GM10266 (cell line): ENCODE measurements at regions not wholly inside any gene's neighbourhood (a gene's known extent, or its start where the extent isn't known, plus 50 kb on each side); places are given as distances from the start of the nearest gene placed in this dataset.

Experiments used
- DNase-seq: peaks from one replicate; pipeline ENCODE4 v3.0.0; 2012; ENCODE audit errors: extremely low spot score
- TF ChIP-seq, protein P1 (sequence below): IDR thresholded peaks from 2 replicates; pipeline ENCODE4 v1.5.1; 2012; ENCODE audit warnings: mild to moderate bottlenecking, low read depth; ENCODE audit not compliant: control insufficient read depth, insufficient read depth; ENCODE audit errors: missing control alignments

DNA sequence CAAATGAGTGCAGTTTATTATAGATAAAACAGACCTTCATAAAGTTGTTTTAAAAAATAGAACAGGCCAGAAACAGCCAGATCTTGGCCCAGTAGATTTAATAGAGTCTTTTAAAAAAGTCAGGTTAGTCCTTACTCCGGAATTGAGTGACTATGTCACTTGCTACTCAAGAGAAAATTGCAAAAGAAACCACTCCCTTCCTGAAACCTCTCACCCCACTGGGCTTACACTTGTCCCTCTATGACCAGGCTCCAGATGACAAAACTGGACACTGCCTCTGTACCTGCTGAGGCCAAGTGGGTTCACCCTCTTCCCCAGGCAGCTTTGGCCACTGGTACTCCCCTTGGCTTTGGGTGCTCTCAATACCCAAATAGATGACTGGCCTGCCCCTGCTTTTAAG, 357.2 kb upstream of the TRPC7 start:
- DNase-seq, result no peak
- TF ChIP-seq, protein P1, sequence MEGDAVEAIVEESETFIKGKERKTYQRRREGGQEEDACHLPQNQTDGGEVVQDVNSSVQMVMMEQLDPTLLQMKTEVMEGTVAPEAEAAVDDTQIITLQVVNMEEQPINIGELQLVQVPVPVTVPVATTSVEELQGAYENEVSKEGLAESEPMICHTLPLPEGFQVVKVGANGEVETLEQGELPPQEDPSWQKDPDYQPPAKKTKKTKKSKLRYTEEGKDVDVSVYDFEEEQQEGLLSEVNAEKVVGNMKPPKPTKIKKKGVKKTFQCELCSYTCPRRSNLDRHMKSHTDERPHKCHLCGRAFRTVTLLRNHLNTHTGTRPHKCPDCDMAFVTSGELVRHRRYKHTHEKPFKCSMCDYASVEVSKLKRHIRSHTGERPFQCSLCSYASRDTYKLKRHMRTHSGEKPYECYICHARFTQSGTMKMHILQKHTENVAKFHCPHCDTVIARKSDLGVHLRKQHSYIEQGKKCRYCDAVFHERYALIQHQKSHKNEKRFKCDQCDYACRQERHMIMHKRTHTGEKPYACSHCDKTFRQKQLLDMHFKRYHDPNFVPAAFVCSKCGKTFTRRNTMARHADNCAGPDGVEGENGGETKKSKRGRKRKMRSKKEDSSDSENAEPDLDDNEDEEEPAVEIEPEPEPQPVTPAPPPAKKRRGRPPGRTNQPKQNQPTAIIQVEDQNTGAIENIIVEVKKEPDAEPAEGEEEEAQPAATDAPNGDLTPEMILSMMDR, result no peak

DNA sequence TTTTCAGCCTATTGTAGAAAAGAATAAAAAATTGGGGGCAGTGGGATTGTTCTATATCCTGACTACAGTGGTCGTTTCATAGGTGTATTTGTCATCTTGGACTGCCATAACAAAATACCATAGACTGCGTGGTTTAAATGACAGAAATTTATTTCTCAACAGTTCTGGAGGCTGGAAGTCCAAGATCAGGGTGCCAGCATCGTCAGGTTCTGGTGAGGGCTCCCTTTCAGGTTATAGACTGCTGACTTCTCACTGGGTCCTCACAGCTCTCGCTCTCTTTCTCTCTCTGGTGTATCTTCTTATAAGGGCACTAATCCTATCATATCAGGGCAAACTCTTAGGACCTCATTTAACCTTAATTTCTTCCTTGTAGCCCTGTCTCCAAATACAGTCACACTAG, 356.7 kb upstream of the TRPC7 start:
- DNase-seq, result no peak
- TF ChIP-seq, protein P1, result no peak

DNA sequence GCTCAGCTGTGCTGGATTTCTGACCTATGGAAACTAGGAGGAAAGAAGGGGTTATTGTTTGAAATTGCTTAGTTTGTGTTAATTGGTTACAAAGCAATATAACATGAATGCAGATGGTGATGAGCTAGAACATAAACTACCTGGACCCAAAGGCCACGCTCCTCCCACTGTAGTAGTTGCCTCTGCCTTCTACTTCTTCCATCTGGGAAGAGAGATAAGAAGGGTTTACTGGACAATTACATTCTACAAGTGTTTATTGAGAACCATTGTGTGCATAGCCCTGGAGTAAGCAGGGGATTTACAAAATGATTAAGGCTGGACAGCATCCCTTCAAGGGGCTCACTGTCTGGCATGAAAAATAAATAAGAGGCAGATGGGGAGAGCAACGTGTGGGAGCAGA, 355.3 kb upstream of the TRPC7 start:
- TF ChIP-seq, protein P1, result no peak

DNA sequence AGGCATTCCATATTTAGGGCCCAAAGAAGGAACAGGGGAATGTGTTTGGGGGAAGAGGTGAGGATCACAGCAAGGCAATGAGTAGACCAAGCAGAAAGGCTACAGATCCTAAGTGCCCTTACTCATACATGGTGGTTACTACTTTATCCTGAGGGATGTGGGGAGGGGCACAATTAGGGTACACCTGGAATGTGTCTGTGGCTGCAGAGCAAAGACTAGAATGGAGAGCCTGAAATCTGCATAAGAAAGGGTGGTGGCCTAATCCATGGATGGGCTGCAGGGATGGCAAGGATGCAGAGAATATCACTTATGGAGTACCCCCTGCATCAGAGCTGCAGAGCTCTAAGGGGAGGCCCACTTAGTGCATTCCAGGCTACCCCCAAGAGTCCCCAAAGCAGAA, 352.6 kb upstream of the TRPC7 start:
- TF ChIP-seq, protein P1, result no peak
- no peak for DNase-seq

More for the DNA sequence above, 355.3 kb upstream of the TRPC7 start:
- no peak for DNase-seq

DNA sequence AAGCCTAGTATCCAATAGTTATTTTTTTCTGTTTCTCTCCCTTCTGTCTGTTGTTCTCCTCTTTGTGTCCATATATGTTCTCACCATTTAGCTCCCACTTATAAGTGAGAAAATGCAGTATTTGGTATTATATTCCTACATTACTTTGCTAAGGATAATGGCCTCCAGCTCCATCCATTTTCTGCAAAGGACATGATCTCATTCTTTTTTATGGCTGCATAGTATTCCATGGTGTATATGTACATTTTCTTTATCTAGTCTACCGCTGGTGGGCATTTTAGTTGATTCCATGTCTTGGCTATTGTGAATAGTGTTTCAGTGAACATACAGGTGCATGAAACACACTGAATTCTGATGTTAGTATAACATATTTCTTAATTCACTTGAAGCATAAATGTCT, 348.9 kb upstream of the TRPC7 start:
- DNase-seq, result no peak
- TF ChIP-seq, protein P1, result no peak

DNA sequence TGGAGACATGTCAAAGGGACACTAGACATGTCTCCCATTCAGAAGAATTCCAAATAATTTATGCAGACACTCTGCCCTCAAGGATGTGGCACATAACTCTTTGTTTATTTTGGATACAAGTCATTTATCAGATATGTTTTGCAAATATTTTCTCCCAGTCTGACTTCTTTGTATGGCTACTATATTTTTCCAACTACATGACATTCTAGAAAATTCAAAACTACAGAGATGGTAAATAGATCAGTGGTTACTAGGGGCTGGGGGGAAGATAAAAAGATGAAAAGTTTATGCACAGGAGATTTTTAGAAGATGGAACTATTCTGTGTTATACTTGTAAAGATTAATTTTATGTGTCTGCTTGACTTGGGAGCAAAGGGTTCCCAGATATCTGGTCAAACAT, 347.3 kb upstream of the TRPC7 start:
- DNase-seq, result no peak
- TF ChIP-seq, protein P1, result no peak

DNA sequence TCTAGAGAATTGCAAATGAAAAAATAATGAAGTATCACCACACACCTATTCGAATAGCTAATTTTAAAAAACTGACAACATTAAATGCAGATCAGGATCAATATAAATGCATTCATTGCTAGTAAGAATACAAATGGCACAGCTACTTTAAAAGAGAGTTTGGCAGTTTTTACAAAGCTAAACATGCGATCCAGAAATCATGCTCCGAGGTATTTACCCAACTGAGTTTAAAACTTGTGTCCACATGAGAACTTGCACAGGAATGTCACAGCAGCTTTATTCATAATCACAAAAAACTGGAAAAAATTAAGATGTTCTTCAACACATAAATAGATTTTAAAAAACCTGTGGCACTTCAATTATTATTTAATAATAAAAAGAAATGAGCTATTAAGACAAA, 345.5 kb upstream of the TRPC7 start:
- TF ChIP-seq, protein P1, result no peak

DNA sequence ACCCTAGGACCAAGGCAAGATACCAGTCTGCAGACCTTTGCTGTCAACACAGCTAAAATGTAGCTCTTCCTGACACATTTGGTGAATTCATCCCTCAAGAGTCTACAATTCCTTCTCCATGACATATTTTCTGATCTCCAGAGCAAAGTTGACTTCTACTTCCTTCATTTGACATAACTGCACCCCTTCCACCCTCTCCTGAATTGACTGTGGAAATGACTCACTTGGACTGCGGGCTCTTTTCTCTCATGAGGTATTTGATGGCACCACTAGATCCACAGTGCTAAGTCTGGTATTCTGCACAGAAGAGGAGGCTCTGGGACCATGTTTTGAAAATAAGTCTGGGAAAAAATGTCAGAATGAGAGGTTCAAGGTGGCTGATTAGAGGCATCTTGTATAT, 338.4 kb upstream of the TRPC7 start:
- DNase-seq, result no peak
- TF ChIP-seq, protein P1, result no peak

More for the DNA sequence above, 345.5 kb upstream of the TRPC7 start:
- DNase-seq, result no peak
